ENCODE measurements at regions not wholly inside any gene's neighbourhood (a gene's known extent, or its start where the extent isn't known, plus 50 kb on each side); places are given as distances from the start of the nearest gene placed in this dataset.

DNA sequence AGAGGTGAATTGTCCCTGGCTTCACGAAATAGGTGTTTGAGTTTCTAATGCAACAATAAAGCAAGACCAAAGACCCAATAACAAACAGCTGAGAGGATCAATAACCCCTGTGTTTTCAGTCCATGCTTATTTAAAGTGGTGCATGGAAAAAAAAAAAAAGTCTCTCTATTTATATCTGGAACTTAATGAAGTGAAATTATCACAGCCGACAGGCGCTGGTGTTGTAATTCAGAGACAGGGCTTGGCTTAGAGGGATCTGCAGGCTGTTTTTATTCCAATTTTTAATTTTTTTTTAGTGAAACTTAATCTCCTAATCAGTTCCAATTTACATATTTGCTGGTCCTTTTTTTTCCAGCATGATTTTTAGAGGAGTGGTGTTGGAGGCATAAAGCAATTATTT is 858.2 kb upstream of the SOX9 start:
- TF ChIP-seq TAF1 (IDR thresholded peaks at IDR 0.05; ENCODE audit: low read depth) = no peak
- TF ChIP-seq RAD21 (IDR thresholded peaks at IDR 0.05; ENCODE audit: low read depth) = no peak
- TF ChIP-seq CEBPB (IDR thresholded peaks at IDR 0.05) = no peak
- no peak for TF ChIP-seq NFIC (IDR thresholded peaks at IDR 0.05)
- TF ChIP-seq EP300 (IDR thresholded peaks at IDR 0.05; ENCODE audit: borderline replicate concordance) = no peak
- TF ChIP-seq, protein P1, sequence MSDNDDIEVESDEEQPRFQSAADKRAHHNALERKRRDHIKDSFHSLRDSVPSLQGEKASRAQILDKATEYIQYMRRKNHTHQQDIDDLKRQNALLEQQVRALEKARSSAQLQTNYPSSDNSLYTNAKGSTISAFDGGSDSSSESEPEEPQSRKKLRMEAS (IDR thresholded peaks at IDR 0.05) = no peak
- TF ChIP-seq, protein P2, sequence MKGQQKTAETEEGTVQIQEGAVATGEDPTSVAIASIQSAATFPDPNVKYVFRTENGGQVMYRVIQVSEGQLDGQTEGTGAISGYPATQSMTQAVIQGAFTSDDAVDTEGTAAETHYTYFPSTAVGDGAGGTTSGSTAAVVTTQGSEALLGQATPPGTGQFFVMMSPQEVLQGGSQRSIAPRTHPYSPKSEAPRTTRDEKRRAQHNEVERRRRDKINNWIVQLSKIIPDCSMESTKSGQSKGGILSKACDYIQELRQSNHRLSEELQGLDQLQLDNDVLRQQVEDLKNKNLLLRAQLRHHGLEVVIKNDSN (IDR thresholded peaks at IDR 0.05) = no peak
- no peak for TF ChIP-seq CREB1 (IDR thresholded peaks at IDR 0.05; ENCODE audit: low read depth)
- no peak for TF ChIP-seq TEAD4 (IDR thresholded peaks at IDR 0.05)
